Right renal cortex interstitium (tissue), 3 donors: ENCODE measurements at regions not wholly inside any gene's neighbourhood (a gene's known extent, or its start where the extent isn't known, plus 50 kb on each side); places are given as distances from the start of the nearest gene placed in this dataset.
"Not testable (repeated sequence)": the region's sequence is repeated elsewhere in the genome, so short reads cannot be mapped to it uniquely, and the experiment has no call there.

Source experiments
- DNase-seq, 3 donors: peaks; one replicate each; pipeline ENCODE4 v3.0.0-alpha.2; 2013; ENCODE audit warnings: low read depth in 3 of 3, low spot score in 2 of 3

- DNase-seq, result no peak
Observed at GRCh38 chr4:123206016-123206415, 190.6 kb upstream of the SPRY1 start.

- DNase-seq, result no peak
Observed at GRCh38 chr4:123209436-123209835, 187.2 kb upstream of the SPRY1 start.

GRCh38 chr4:123215536-123215935 lies 181.1 kb upstream of the SPRY1 start:
- DNase-seq, result no peak

GRCh38 chr4:123216543-123216942 lies 180.1 kb upstream of the SPRY1 start:
- DNase-seq, result no peak

- no peak for DNase-seq
Observed at GRCh38 chr4:123216946-123217345, 179.6 kb upstream of the SPRY1 start.

- DNase-seq, result no peak
Observed at GRCh38 chr4:123217664-123218063, 178.9 kb upstream of the SPRY1 start.

GRCh38 chr4:123218981-123219380 lies 177.6 kb upstream of the SPRY1 start:
- no peak for DNase-seq

GRCh38 chr4:123229286-123229685 lies 167.3 kb upstream of the SPRY1 start:
- no peak for DNase-seq

GRCh38 chr4:123230061-123230460 lies 166.5 kb upstream of the SPRY1 start:
- DNase-seq, result no peak

GRCh38 chr4:123232439-123232838 lies 164.2 kb upstream of the SPRY1 start:
- DNase-seq, result no peak

- DNase-seq, result no peak
Observed at GRCh38 chr4:123233136-123233768, 163.3 kb upstream of the SPRY1 start.

- no peak for DNase-seq
Observed at GRCh38 chr4:123234955-123235354, 161.6 kb upstream of the SPRY1 start.

GRCh38 chr4:123235431-123235830 lies 161.2 kb upstream of the SPRY1 start:
- no peak for DNase-seq

GRCh38 chr4:123236606-123237005 lies 160.0 kb upstream of the SPRY1 start:
- DNase-seq, result no peak

GRCh38 chr4:123240286-123240685 lies 156.3 kb upstream of the SPRY1 start:
- DNase-seq, result not testable (repeated sequence)

- DNase-seq, result not testable (repeated sequence)
Observed at GRCh38 chr4:123243220-123243619, 153.4 kb upstream of the SPRY1 start.

- DNase-seq, result no peak
Observed at GRCh38 chr4:123244137-123244536, 152.5 kb upstream of the SPRY1 start.

GRCh38 chr4:123246085-123246484 lies 150.5 kb upstream of the SPRY1 start:
- DNase-seq, result no peak

GRCh38 chr4:123248085-123248659 lies 148.4 kb upstream of the SPRY1 start:
- DNase-seq, result no peak

- DNase-seq, result no peak
Observed at GRCh38 chr4:123249821-123250220, 146.8 kb upstream of the SPRY1 start.

- no peak for DNase-seq
Observed at GRCh38 chr4:123250843-123251242, 145.8 kb upstream of the SPRY1 start.

GRCh38 chr4:123255971-123256370 lies 140.6 kb upstream of the SPRY1 start:
- DNase-seq, result peak in 1 of 3 donors; percentile 33

GRCh38 chr4:123256901-123257300 lies 139.7 kb upstream of the SPRY1 start:
- DNase-seq, result no peak
